ENCODE measurements at regions not wholly inside any gene's neighbourhood (a gene's known extent, or its start where the extent isn't known, plus 50 kb on each side); places are given as distances from the start of the nearest gene placed in this dataset.

GRCh38 chr5:68424799-68425537, 209.4 kb downstream of the PIK3R1 start:
- no peak overlapping the region for H3K4me3 ChIP-seq (ENCODE audit: low read depth, low read length)
- no peak for DNase-seq (ENCODE audit: low read depth)

GRCh38 chr5:68426586-68426985, 211.0 kb downstream of the PIK3R1 start:
- no peak overlapping the region for H3K4me3 ChIP-seq (ENCODE audit: low read depth, low read length)
- DNase-seq (ENCODE audit: low read depth): no peak

GRCh38 chr5:68428231-68428811, 212.8 kb downstream of the PIK3R1 start:
- H3K4me3 ChIP-seq (ENCODE audit: low read depth, low read length): no peak overlapping the region
- DNase-seq (ENCODE audit: low read depth): no peak

GRCh38 chr5:68429510-68429909, 214.0 kb downstream of the PIK3R1 start:
- H3K4me3 ChIP-seq (ENCODE audit: low read depth, low read length): no peak overlapping the region
- DNase-seq (ENCODE audit: low read depth): no peak

GRCh38 chr5:68430279-68430678, 214.7 kb downstream of the PIK3R1 start:
- H3K4me3 ChIP-seq (ENCODE audit: low read depth, low read length): no peak overlapping the region
- DNase-seq (ENCODE audit: low read depth): no peak

- DNase-seq (ENCODE audit: low read depth): no peak
- H3K4me3 ChIP-seq (ENCODE audit: low read depth, low read length): no peak overlapping the region
Observed at GRCh38 chr5:68431186-68431585, 215.6 kb downstream of the PIK3R1 start.

- H3K4me3 ChIP-seq (ENCODE audit: low read depth, low read length): no peak overlapping the region
Observed at GRCh38 chr5:68431601-68432337, 216.2 kb downstream of the PIK3R1 start.

GRCh38 chr5:68432682-68433081, 217.1 kb downstream of the PIK3R1 start:
- DNase-seq (ENCODE audit: low read depth): no peak

More at GRCh38 chr5:68431601-68432337, 216.2 kb downstream of the PIK3R1 start:
- DNase-seq (ENCODE audit: low read depth): no peak

GRCh38 chr5:68433526-68433922, 218.0 kb downstream of the PIK3R1 start:
- DNase-seq (ENCODE audit: low read depth): no peak

More at GRCh38 chr5:68432682-68433081, 217.1 kb downstream of the PIK3R1 start:
- H3K4me3 ChIP-seq (ENCODE audit: low read depth, low read length): no peak overlapping the region

GRCh38 chr5:68433923-68434879, 218.6 kb downstream of the PIK3R1 start:
- no peak overlapping the region for H3K4me3 ChIP-seq (ENCODE audit: low read depth, low read length)
- DNase-seq (ENCODE audit: low read depth): peak; percentile 94

More at GRCh38 chr5:68433526-68433922, 218.0 kb downstream of the PIK3R1 start:
- H3K4me3 ChIP-seq (ENCODE audit: low read depth, low read length): no peak overlapping the region

- no peak for DNase-seq (ENCODE audit: low read depth)
- no peak overlapping the region for H3K4me3 ChIP-seq (ENCODE audit: low read depth, low read length)
Observed at GRCh38 chr5:68435611-68436010, 220.1 kb downstream of the PIK3R1 start.

- no peak for DNase-seq (ENCODE audit: low read depth)
- H3K4me3 ChIP-seq (ENCODE audit: low read depth, low read length): no peak overlapping the region
Observed at GRCh38 chr5:68436686-68437520, 221.3 kb downstream of the PIK3R1 start.

GRCh38 chr5:68438876-68439275, 223.3 kb downstream of the PIK3R1 start:
- no peak overlapping the region for H3K4me3 ChIP-seq (ENCODE audit: low read depth, low read length)
- DNase-seq (ENCODE audit: low read depth): no peak

GRCh38 chr5:68440245-68440644, 224.7 kb downstream of the PIK3R1 start:
- H3K4me3 ChIP-seq (ENCODE audit: low read depth, low read length): no peak overlapping the region
- DNase-seq (ENCODE audit: low read depth): no peak

- H3K4me3 ChIP-seq (ENCODE audit: low read depth, low read length): no peak overlapping the region
- DNase-seq (ENCODE audit: low read depth): no peak
Observed at GRCh38 chr5:68440651-68441050, 225.1 kb downstream of the PIK3R1 start.

GRCh38 chr5:68441309-68442073, 225.9 kb downstream of the PIK3R1 start:
- no peak for DNase-seq (ENCODE audit: low read depth)
- no peak overlapping the region for H3K4me3 ChIP-seq (ENCODE audit: low read depth, low read length)

GRCh38 chr5:68443091-68443490, 227.5 kb downstream of the PIK3R1 start:
- DNase-seq (ENCODE audit: low read depth): no peak
- H3K4me3 ChIP-seq (ENCODE audit: low read depth, low read length): no peak overlapping the region

- no peak for DNase-seq (ENCODE audit: low read depth)
- H3K4me3 ChIP-seq (ENCODE audit: low read depth, low read length): no peak overlapping the region
Observed at GRCh38 chr5:68444048-68444447, 228.5 kb downstream of the PIK3R1 start.

Measured in skeletal muscle cell (primary cell).